GM12892 (cell line): ENCODE measurements at regions not wholly inside any gene's neighbourhood (a gene's known extent, or its start where the extent isn't known, plus 50 kb on each side); places are given as distances from the start of the nearest gene placed in this dataset.

Experiments used
- DNase-seq: peaks from one replicate; pipeline ENCODE4 v3.0.0; 2011; ENCODE audit not compliant: insufficient read length
- FAIRE-seq: peaks from 2 replicates; lab custom pipeline; 2011; peaks lifted over from hg19 to GRCh38; lab: Jason Lieb, UNC
- POLR2A ChIP-seq: IDR thresholded peaks from 2 replicates; pipeline ENCODE4 v1.6.1; 2011; ENCODE audit warnings: low read depth, low read length, control low read depth
- POLR2AphosphoS5 ChIP-seq: IDR thresholded peaks from 2 replicates; pipeline ENCODE4 v1.6.1; 2011; ENCODE audit warnings: low read depth, low read length, control low read depth
- TAF1 ChIP-seq: IDR thresholded peaks from 2 replicates; pipeline ENCODE4 v1.6.1; 2011; ENCODE audit warnings: low read depth, mild to moderate bottlenecking, control low read depth, low read length, borderline replicate concordance

GRCh38 chr2:6025391-6025790 is 333.2 kb downstream of the SOX11 start:
- no peak for DNase-seq
- FAIRE-seq = no peak
- TF ChIP-seq TAF1 = no peak
- no peak for TF ChIP-seq POLR2AphosphoS5
- no peak for TF ChIP-seq POLR2A

DNA sequence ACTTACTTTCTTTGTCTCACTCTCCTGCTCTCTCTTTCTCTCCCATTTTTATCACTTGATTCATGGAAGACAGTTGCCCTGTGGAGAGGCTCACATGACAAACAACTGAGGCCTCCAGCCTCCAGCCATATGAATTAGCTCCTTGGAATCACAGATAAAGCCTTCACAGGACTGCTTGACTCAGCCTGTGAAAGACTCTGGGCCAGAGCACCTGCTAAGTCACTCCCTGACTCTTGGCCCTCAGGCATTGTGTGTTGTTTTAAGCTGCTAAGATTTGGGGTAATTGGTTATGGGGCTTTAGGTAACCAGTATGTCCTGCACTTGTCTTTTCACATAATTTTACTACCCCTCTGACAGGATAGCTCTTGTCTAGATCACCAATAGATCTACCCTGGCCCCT is 334.9 kb downstream of the SOX11 start:
- no peak for TF ChIP-seq POLR2A
- TF ChIP-seq POLR2AphosphoS5 = no peak
- no peak for TF ChIP-seq TAF1
- FAIRE-seq = no peak
- no peak for DNase-seq

DNA sequence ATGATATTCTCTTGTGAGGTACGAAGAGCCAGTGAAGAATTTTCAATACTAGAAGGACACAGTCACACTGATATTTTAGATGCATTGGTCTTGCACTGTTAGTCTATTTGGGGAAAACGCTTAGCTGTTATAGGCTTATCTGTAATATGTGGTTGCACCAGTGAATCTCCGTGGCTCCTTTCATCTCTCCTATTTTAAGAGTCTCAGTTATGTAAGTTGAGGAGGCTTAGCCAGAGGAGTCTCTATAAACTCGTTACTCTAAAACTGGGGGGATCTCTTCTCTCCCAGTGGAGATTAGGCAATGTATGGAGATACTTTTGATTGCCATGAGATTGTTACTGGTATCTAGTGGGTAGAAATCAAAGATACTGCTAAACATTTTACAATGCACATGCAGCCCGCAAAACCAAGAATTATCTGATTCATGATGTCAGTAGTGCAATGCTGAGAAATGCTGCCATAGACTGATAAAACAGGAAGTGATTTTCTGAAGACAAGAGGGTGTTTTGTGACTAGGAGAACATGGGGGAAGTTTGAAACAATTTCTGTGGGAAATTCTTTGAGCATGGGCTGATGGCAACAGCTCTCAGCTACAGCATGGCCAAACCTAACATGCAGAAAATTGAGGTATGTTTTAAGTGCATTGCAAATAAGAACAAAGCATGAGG is 339.1 kb downstream of the SOX11 start:
- TF ChIP-seq TAF1 = no peak
- TF ChIP-seq POLR2AphosphoS5 = no peak
- TF ChIP-seq POLR2A = no peak
- DNase-seq (no peak), FAIRE-seq (no peak)

DNA sequence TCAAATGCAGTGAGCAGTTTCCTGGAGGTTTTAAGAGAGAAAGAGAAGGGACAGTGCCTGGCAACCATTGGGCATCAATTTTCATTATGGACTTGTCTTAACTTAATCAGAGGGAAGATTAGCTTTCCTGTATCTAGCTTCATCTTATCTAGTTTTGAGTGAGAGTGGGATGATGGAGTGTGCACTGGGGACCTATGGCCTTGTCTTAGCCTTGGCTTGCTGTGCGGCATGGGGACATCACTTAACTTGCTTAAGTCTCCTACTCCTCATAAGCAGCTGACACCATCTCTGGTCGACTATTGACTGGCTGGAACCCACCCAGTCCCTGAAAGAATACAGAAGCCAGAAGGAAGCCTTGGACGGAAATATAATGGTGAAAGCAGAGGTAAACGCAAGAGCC is 344.0 kb downstream of the SOX11 start:
- TF ChIP-seq POLR2A (no peak), POLR2AphosphoS5 (no peak)
- DNase-seq (no peak), FAIRE-seq (no peak)

- TF ChIP-seq TAF1 (no peak), POLR2A (no peak), POLR2AphosphoS5 (no peak)
- FAIRE-seq (no peak), DNase-seq (no peak)
These were observed 351.1 kb downstream of the SOX11 start for GRCh38 chr2:6043238-6043637.

DNA sequence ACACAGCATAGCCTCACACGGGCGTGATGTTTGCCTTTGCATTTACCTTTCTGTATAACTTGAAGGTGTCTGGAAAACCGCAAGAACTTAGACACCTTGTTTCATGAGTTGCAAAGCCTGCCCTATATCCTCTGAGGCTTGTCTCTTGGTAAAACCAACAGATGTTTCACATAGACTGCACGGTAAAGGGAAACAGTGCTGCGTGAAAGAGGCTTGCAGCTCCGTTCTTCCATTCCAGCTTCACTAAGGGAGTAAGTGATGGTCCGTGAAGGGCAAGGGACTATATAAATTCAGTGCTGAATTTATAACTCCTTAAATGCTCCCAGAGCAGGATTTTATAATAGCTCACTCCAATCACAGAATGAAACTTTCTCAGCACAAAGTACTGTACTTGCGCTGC is 360.5 kb downstream of the SOX11 start:
- DNase-seq (no peak), FAIRE-seq (no peak)
- TF ChIP-seq POLR2AphosphoS5 (no peak), POLR2A (no peak), TAF1 (no peak)

DNA sequence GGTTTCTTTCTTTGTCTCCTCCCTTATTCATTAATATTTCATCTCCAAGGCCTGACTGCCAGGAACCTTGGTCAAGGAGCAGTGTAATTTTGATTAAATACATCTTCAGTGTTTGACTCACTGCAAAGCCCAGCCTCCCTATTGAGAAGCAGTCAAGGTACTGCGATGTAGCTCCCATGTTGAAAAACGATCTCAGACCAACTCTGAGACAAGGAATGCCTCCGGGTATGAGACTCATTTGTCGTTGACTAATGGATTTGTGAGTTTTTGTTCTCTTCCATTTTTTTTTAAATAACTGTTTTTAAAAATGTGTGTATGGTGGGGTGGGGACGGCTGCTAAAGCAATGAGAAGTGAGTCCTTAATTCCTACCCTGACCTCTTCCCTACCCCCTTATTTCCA is 361.6 kb downstream of the SOX11 start:
- FAIRE-seq (no peak), DNase-seq (no peak)
- no peak for TF ChIP-seq POLR2AphosphoS5
- TF ChIP-seq POLR2A = no peak
- no peak for TF ChIP-seq TAF1

DNA sequence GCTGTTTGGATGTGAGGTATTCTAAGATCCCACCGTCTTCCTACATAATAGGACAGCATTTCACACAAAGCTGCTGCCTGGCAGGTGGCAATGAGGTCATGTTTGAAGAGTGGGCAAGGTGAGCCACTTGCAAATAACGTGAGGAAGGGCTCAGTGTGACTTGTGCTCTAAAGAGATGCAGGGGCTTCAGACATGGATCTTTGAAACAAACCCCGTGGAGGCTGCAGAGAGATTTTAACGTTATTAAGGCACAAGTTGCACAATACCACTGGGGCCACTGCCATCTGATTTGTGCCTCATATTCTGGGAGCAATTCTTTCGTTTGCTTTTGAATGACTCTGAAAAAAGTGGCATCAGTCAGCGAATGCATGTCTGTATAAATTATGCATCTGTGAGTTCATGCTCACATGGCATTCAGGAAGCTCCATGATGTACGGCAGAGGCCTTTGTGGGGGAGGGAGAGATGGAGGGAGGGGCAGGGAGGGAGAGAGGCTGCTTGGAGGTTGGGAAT is 362.0 kb downstream of the SOX11 start:
- TF ChIP-seq TAF1 = no peak
- TF ChIP-seq POLR2AphosphoS5 = no peak
- no peak for TF ChIP-seq POLR2A
- FAIRE-seq (no peak), DNase-seq (no peak)

DNA sequence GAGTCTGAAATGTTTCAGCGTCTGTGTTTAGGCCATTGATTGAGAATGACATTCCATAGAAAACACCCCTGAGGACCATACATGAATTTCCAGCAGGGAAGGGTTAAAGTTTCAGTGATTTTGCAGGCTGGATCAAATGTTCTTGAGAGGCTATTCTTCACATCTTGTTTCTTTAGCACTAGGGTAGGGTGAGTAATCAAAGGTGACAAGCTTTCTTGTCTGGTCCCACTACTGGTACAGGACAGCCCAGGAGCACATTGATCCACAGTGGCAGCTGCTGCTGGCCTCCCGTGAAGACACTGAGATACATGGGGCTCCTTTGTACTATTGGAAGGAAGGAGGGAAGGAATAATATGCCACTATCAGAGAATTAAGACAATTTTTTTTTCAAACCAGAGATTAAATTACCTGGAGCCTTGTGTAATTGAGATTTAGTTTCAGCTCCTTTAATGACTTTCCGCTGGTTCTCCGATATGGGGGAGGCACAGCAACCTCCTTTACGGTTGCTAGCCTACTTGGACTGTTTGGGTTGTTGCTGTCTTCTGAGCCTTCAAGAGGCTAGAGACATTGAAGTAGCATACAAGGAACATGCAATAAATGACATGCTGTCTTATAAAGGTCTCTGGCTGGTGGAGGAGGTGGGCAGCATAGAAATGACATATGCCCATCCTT is 368.9 kb downstream of the SOX11 start:
- no peak for DNase-seq
- no peak for FAIRE-seq
- TF ChIP-seq POLR2A (no peak), POLR2AphosphoS5 (no peak), TAF1 (no peak)

DNA sequence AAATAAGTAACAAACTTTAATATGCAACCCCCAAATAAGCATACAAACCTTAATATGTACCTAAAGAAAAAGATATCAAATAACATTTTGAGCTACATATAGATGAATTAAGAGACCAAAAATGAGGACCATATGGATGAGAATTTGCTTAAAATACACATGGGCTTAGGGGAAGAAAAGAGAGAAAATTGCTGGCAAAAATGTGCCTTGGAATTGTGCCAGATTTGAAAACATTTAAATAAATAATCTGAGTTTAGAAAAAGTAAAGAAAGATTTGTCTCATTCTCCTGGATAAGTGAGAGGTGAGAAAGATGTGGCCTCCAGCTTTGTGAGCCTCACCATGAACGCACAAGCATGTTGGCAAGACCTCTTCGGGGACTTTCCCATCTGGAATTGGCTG is 372.6 kb downstream of the SOX11 start:
- DNase-seq (no peak), FAIRE-seq (no peak)
- TF ChIP-seq POLR2AphosphoS5 = no peak
- TF ChIP-seq POLR2A = no peak
- TF ChIP-seq TAF1 = no peak

GRCh38 chr2:6065703-6066102 is 373.5 kb downstream of the SOX11 start:
- TF ChIP-seq TAF1 (no peak), POLR2AphosphoS5 (no peak), POLR2A (no peak)
- no peak for FAIRE-seq
- no peak for DNase-seq

- TF ChIP-seq TAF1 (no peak), POLR2AphosphoS5 (no peak), POLR2A (no peak)
- FAIRE-seq = no peak
- DNase-seq = no peak
These were observed 374.9 kb downstream of the SOX11 start for GRCh38 chr2:6067089-6067488.

GRCh38 chr2:6067806-6068205 is 375.6 kb downstream of the SOX11 start:
- FAIRE-seq = no peak
- no peak for DNase-seq
- TF ChIP-seq TAF1 (no peak), POLR2AphosphoS5 (no peak), POLR2A (no peak)

DNA sequence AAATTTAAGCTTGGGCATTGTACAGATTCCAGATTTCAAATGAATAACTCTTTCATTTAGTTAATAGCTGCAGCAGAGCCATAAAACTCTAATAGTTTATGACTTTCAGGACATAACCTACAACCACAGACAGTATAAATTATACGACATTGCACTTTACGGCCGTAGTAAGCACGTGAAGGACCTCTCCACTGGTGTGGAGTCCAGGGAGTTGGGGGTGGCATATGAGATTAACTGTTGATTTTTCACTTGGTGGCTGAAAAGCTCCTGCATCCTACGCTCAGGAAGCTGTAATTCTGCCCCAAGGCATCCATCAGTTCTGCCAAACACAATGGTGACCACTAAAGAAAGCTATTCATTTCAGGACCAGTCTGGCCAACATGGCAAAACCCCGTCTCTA is 376.2 kb downstream of the SOX11 start:
- DNase-seq (no peak), FAIRE-seq (no peak)
- TF ChIP-seq POLR2A (no peak), TAF1 (no peak), POLR2AphosphoS5 (no peak)
